Subcutaneous abdominal adipose tissue (tissue), 5 donors: ENCODE measurements at regions not wholly inside any gene's neighbourhood (a gene's known extent, or its start where the extent isn't known, plus 50 kb on each side); places are given as distances from the start of the nearest gene placed in this dataset.

Experiments
- H3K27ac ChIP-seq: one replicate; pipeline ENCODE4 v1.7.0; 2013; ENCODE audit warnings: low read depth, mild to moderate bottlenecking, inconsistent platforms, low read length, moderate library complexity
- H3K27me3 ChIP-seq, 5 donors: one replicate each; pipeline ENCODE4 v1.7.0; 2013; ENCODE audit warnings: low read length in 5 of 5, inconsistent platforms in 1 of 5; ENCODE audit not compliant: control insufficient read depth in 5 of 5, insufficient read depth in 4 of 5
- H3K36me3 ChIP-seq, 5 donors: one replicate each; pipeline ENCODE4 v1.7.0; 2013; ENCODE audit warnings: low read length in 5 of 5; ENCODE audit not compliant: control insufficient read depth in 5 of 5, insufficient read depth in 5 of 5
- H3K4me1 ChIP-seq, 5 donors: one replicate each; pipeline ENCODE4 v1.7.0; 2013; ENCODE audit warnings: low read length in 5 of 5, mild to moderate bottlenecking in 3 of 5, moderate library complexity in 1 of 5; ENCODE audit not compliant: control insufficient read depth in 5 of 5, insufficient read depth in 5 of 5
- H3K4me3 ChIP-seq, 5 donors: one replicate each; pipeline ENCODE4 v1.7.0; 2013; ENCODE audit warnings: low read length in 5 of 5, low read depth in 1 of 5
- H3K9ac ChIP-seq, 5 donors: one replicate each; pipeline ENCODE4 v1.7.0; 2013; ENCODE audit warnings: low read length in 5 of 5, mild to moderate bottlenecking in 4 of 5, moderate library complexity in 3 of 5
- H3K9me3 ChIP-seq, 5 donors: one replicate each; pipeline ENCODE4 v1.7.0; 2013; ENCODE audit warnings: low read length in 5 of 5; ENCODE audit not compliant: control insufficient read depth in 5 of 5
- donor health status: healthy.
- donor health status: healthy.
- donor health status: healthy.
- donor health status: healthy.
- donor health status: healthy.

- H3K9me3 ChIP-seq, result no peaks in the 10 kb centered on the region
- H3K4me1 ChIP-seq, result peaks cover 0 to 6% (median 0%) of the 10 kb centered on the region in 5 donors
- no peak overlapping the region for H3K4me3 ChIP-seq
- H3K9ac ChIP-seq, result no peak overlapping the region
- no peak overlapping the region for H3K27ac ChIP-seq
- H3K36me3 ChIP-seq, result no peaks in the 10 kb centered on the region
- H3K27me3 ChIP-seq, result no peaks in the 10 kb centered on the region
Measured at GRCh38 chr5:82924226-82925060, 152.8 kb downstream of the TMEM167A start.

GRCh38 chr5:82922086-82922734 is 155.0 kb downstream of the TMEM167A start:
- H3K4me3 ChIP-seq, result no peak overlapping the region
- no peak overlapping the region for H3K27ac ChIP-seq
- no peak overlapping the region for H3K9ac ChIP-seq
- H3K27me3 ChIP-seq, result no peaks in the 10 kb centered on the region
- H3K9me3 ChIP-seq, result no peaks in the 10 kb centered on the region
- H3K36me3 ChIP-seq, result no peaks in the 10 kb centered on the region
- H3K4me1 ChIP-seq, result peaks cover 0 to 6% (median 0%) of the 10 kb centered on the region in 5 donors

- H3K4me1 ChIP-seq, result no peaks in the 10 kb centered on the region
- H3K9me3 ChIP-seq, result peaks cover 3 to 11% (median 6%) of the 10 kb centered on the region in 5 donors
Measured at GRCh38 chr5:82918311-82919031, 158.7 kb downstream of the TMEM167A start.

GRCh38 chr5:82917584-82917983 is 159.6 kb downstream of the TMEM167A start:
- no peak overlapping the region for H3K4me3 ChIP-seq
- H3K27ac ChIP-seq, result no peak overlapping the region
- no peak overlapping the region for H3K9ac ChIP-seq
- peaks cover 3 to 11% (median 6%) of the 10 kb centered on the region in 5 donors for H3K9me3 ChIP-seq
- no peaks in the 10 kb centered on the region for H3K27me3 ChIP-seq
- H3K36me3 ChIP-seq, result no peaks in the 10 kb centered on the region
- no peaks in the 10 kb centered on the region for H3K4me1 ChIP-seq

More at GRCh38 chr5:82918311-82919031, 158.7 kb downstream of the TMEM167A start:
- no peak overlapping the region for H3K4me3 ChIP-seq
- H3K27me3 ChIP-seq, result no peaks in the 10 kb centered on the region
- no peak overlapping the region for H3K9ac ChIP-seq
- H3K36me3 ChIP-seq, result no peaks in the 10 kb centered on the region
- H3K27ac ChIP-seq, result no peak overlapping the region

GRCh38 chr5:82913971-82914370 is 163.2 kb downstream of the TMEM167A start:
- no peaks in the 10 kb centered on the region for H3K36me3 ChIP-seq
- H3K9ac ChIP-seq, result no peak overlapping the region
- peaks cover 3 to 14% (median 6%) of the 10 kb centered on the region in 5 donors for H3K9me3 ChIP-seq

GRCh38 chr5:82912462-82912861 is 164.7 kb downstream of the TMEM167A start:
- H3K27ac ChIP-seq, result no peak overlapping the region
- no peaks in the 10 kb centered on the region for H3K27me3 ChIP-seq
- H3K9ac ChIP-seq, result no peak overlapping the region
- H3K36me3 ChIP-seq, result no peaks in the 10 kb centered on the region
- H3K4me1 ChIP-seq, result no peaks in the 10 kb centered on the region
- peaks cover 3 to 14% (median 6%) of the 10 kb centered on the region in 5 donors for H3K9me3 ChIP-seq
- no peak overlapping the region for H3K4me3 ChIP-seq

More at GRCh38 chr5:82913971-82914370, 163.2 kb downstream of the TMEM167A start:
- Histone ChIP-seq H3K4me1 (no peaks in the 10 kb centered on the region), H3K4me3 (no peak overlapping the region), H3K27ac (no peak overlapping the region), H3K27me3 (no peaks in the 10 kb centered on the region)

- no peak overlapping the region for H3K9ac ChIP-seq
- no peak overlapping the region for H3K4me3 ChIP-seq
- no peaks in the 10 kb centered on the region for H3K4me1 ChIP-seq
- no peaks in the 10 kb centered on the region for H3K36me3 ChIP-seq
- peaks cover 3 to 12% (median 3%) of the 10 kb centered on the region in 5 donors for H3K9me3 ChIP-seq
- H3K27ac ChIP-seq, result no peak overlapping the region
- no peaks in the 10 kb centered on the region for H3K27me3 ChIP-seq
Measured at GRCh38 chr5:82911910-82912309, 165.3 kb downstream of the TMEM167A start.

- Histone ChIP-seq H3K4me3 (no peak overlapping the region), H3K27me3 (no peaks in the 10 kb centered on the region), H3K36me3 (no peaks in the 10 kb centered on the region), H3K4me1 (no peaks in the 10 kb centered on the region), H3K27ac (no peak overlapping the region), H3K9me3 (peaks cover 0 to 9% (median 0%) of the 10 kb centered on the region in 5 donors), H3K9ac (no peak overlapping the region)
Measured at GRCh38 chr5:82910905-82911304, 166.3 kb downstream of the TMEM167A start.

- Histone ChIP-seq H3K4me3 (no peak overlapping the region), H3K27ac (no peak overlapping the region), H3K9me3 (peaks cover 0 to 5% (median 0%) of the 10 kb centered on the region in 5 donors), H3K4me1 (no peaks in the 10 kb centered on the region), H3K27me3 (no peaks in the 10 kb centered on the region), H3K9ac (no peak overlapping the region), H3K36me3 (no peaks in the 10 kb centered on the region)
Measured at GRCh38 chr5:82910491-82910890, 166.7 kb downstream of the TMEM167A start.

GRCh38 chr5:82909771-82910170 is 167.4 kb downstream of the TMEM167A start:
- Histone ChIP-seq H3K9me3 (peaks cover 0 to 3% (median 0%) of the 10 kb centered on the region in 5 donors), H3K4me3 (no peak overlapping the region), H3K36me3 (no peaks in the 10 kb centered on the region), H3K27me3 (no peaks in the 10 kb centered on the region), H3K4me1 (no peaks in the 10 kb centered on the region), H3K9ac (no peak overlapping the region), H3K27ac (no peak overlapping the region)
